Trophoblast cell (in vitro differentiated cells and primary cell): ENCODE measurements at regions not wholly inside any gene's neighbourhood (a gene's known extent, or its start where the extent isn't known, plus 50 kb on each side); places are given as distances from the start of the nearest gene placed in this dataset.

ENCODE experiments used
- DNase-seq, 2 donors: peaks; one replicate each; pipeline ENCODE4 v3.0.0-alpha.2; 2016
- H2AFZ ChIP-seq: 2 replicates; pipeline ENCODE4 v1.6.1; 2013; ENCODE audit warnings: low read length, moderate library complexity, mild to moderate bottlenecking; ENCODE audit not compliant: insufficient read depth, poor library complexity
- H2AK5ac ChIP-seq: 2 replicates; pipeline ENCODE4 v1.6.1; 2013; ENCODE audit warnings: mild to moderate bottlenecking, low read length
- H2BK120ac ChIP-seq: 2 replicates; pipeline ENCODE4 v1.6.1; 2013; ENCODE audit warnings: low read length, mild to moderate bottlenecking, moderate library complexity; ENCODE audit not compliant: insufficient read depth, poor library complexity
- H2BK12ac ChIP-seq: 2 replicates; pipeline ENCODE4 v1.6.1; 2013; ENCODE audit warnings: mild to moderate bottlenecking, low read length, moderate library complexity
- H2BK5ac ChIP-seq: 2 replicates; pipeline ENCODE4 v1.6.1; 2013; ENCODE audit warnings: low read length, low read depth, moderate library complexity, mild to moderate bottlenecking; ENCODE audit not compliant: poor library complexity
- H3K14ac ChIP-seq: 2 replicates; pipeline ENCODE4 v1.6.1; 2013; ENCODE audit warnings: mild to moderate bottlenecking, low read length
- H3K18ac ChIP-seq: 2 replicates; pipeline ENCODE4 v1.6.1; 2013; ENCODE audit warnings: mild to moderate bottlenecking, low read length
- H3K23ac ChIP-seq: 2 replicates; pipeline ENCODE4 v1.6.1; 2013; ENCODE audit warnings: low read length
- H3K27ac ChIP-seq: 2 replicates; pipeline ENCODE4 v1.5.1; 2013; ENCODE audit warnings: low read depth, mild to moderate bottlenecking, inconsistent platforms, low read length, moderate library complexity
- H3K27me3 ChIP-seq: 2 replicates; pipeline ENCODE4 v1.6.1; 2013; ENCODE audit warnings: inconsistent platforms, mild to moderate bottlenecking, low read length, moderate library complexity; ENCODE audit not compliant: insufficient read depth
- H3K36me3 ChIP-seq, 2 experiments: 1 replicate in 1 of 2; 2 replicates in 1 of 2; pipeline ENCODE4 v1.6.1; 2013; ENCODE audit warnings: low read length in 2 of 2, mild to moderate bottlenecking in 2 of 2, moderate library complexity in 1 of 2; ENCODE audit not compliant: insufficient read depth in 2 of 2, control insufficient read depth in 1 of 2
- H3K4ac ChIP-seq: 2 replicates; pipeline ENCODE4 v1.6.1; 2013; ENCODE audit warnings: low read depth, mild to moderate bottlenecking, low read length, moderate library complexity
- H3K4me1 ChIP-seq, 2 experiments: 1 replicate in 1 of 2; 2 replicates in 1 of 2; pipeline ENCODE4 v1.6.1; 2013; ENCODE audit warnings: low read length in 2 of 2, mild to moderate bottlenecking in 2 of 2, moderate library complexity in 1 of 2; ENCODE audit not compliant: insufficient read depth in 2 of 2, control insufficient read depth in 1 of 2
- H3K4me2 ChIP-seq: 2 replicates; pipeline ENCODE4 v1.6.1; 2013; ENCODE audit warnings: inconsistent platforms, mild to moderate bottlenecking, low read length, moderate library complexity
- H3K4me3 ChIP-seq: 2 replicates; pipeline ENCODE4 v1.5.1; 2013; ENCODE audit warnings: mild to moderate bottlenecking, low read depth, low read length, inconsistent platforms
- H3K79me1 ChIP-seq: one replicate; pipeline ENCODE4 v1.6.1; 2013; ENCODE audit warnings: low read length
- H3K79me2 ChIP-seq: 2 replicates; pipeline ENCODE4 v1.6.1; 2013; ENCODE audit warnings: low read length, mild to moderate bottlenecking; ENCODE audit not compliant: control insufficient read depth, insufficient read depth, poor library complexity
- H3K9ac ChIP-seq: 2 replicates; pipeline ENCODE4 v1.6.1; 2013; ENCODE audit warnings: mild to moderate bottlenecking, low read length
- H3K9me3 ChIP-seq: 2 replicates; pipeline ENCODE4 v1.6.1; 2013; ENCODE audit warnings: low read depth, mild to moderate bottlenecking, control low read depth, inconsistent platforms, low read length; ENCODE audit not compliant: insufficient read depth
- H4K12ac ChIP-seq: 2 replicates; pipeline ENCODE4 v1.6.1; 2013; ENCODE audit warnings: low read depth, mild to moderate bottlenecking, low read length, moderate library complexity
- H4K8ac ChIP-seq: 2 replicates; pipeline ENCODE4 v1.6.1; 2013; ENCODE audit warnings: low read depth, mild to moderate bottlenecking, low read length, moderate library complexity
- H4K91ac ChIP-seq: one replicate; pipeline ENCODE4 v1.6.1; 2013; ENCODE audit warnings: low read depth, mild to moderate bottlenecking, low read length, moderate library complexity
- WGBS: extraction: QIAGEN DNeasy Blood & Tissue Kit; methylation state at CpG from one replicate; pipeline ENCODE4 v1.1.7; 2013; ENCODE audit warnings: missing lambda C conversion rate; ENCODE audit not compliant: insufficient read length, insufficient coverage; ENCODE audit errors: extremely low coverage; 5-methylcytosine and 5-hydroxymethylcytosine counted together

- no peak for DNase-seq
- Histone ChIP-seq H3K4me1 (no peaks in the 10 kb centered on the region), H3K9ac (no peak overlapping the region), H4K8ac (no peak overlapping the region), H3K14ac (no peak overlapping the region), H3K9me3 (no peaks in the 10 kb centered on the region), H2AFZ (no peak overlapping the region), H3K4ac (no peak overlapping the region), H3K79me2 (no peaks in the 10 kb centered on the region), H3K4me2 (no peak overlapping the region), H3K27me3 (no peaks in the 10 kb centered on the region), H2BK12ac (no peak overlapping the region), H2BK120ac (no peak overlapping the region), H4K91ac (no peak overlapping the region), H3K18ac (no peak overlapping the region), H2AK5ac (no peak overlapping the region), H3K4me3 (no peak overlapping the region), H3K27ac (no peak overlapping the region), H3K79me1 (no peaks in the 10 kb centered on the region), H2BK5ac (no peak overlapping the region), H4K12ac (no peak overlapping the region), H3K36me3 (no peaks in the 10 kb centered on the region), H3K23ac (no peak overlapping the region)
- WGBS, result no CpG with 5 or more reads among the region's 11 CpGs
These were observed 267.8 kb upstream of the CLINT1 start for GRCh38 chr5:158126442-158127405.

GRCh38 chr5:158124606-158125316 is 265.8 kb upstream of the CLINT1 start:
- H3K4ac ChIP-seq, result no peak overlapping the region

GRCh38 chr5:158123595-158123994 is 264.6 kb upstream of the CLINT1 start:
- Histone ChIP-seq H3K9me3 (no peaks in the 10 kb centered on the region), H3K14ac (no peak overlapping the region), H3K23ac (no peak overlapping the region), H2BK12ac (no peak overlapping the region), H3K79me2 (no peaks in the 10 kb centered on the region), H3K4me1 (no peaks in the 10 kb centered on the region), H3K4ac (no peak overlapping the region), H3K9ac (no peak overlapping the region), H3K79me1 (no peaks in the 10 kb centered on the region), H2BK5ac (no peak overlapping the region), H3K36me3 (no peaks in the 10 kb centered on the region), H3K4me2 (no peak overlapping the region), H4K12ac (no peak overlapping the region), H3K18ac (no peak overlapping the region), H3K4me3 (no peak overlapping the region), H4K8ac (no peak overlapping the region), H4K91ac (no peak overlapping the region), H3K27ac (no peak overlapping the region), H2AK5ac (no peak overlapping the region), H2BK120ac (no peak overlapping the region), H3K27me3 (no peaks in the 10 kb centered on the region), H2AFZ (no peak overlapping the region)
- WGBS, result no CpG with 5 or more reads among the region's 3 CpGs
- DNase-seq, result no peak

More at GRCh38 chr5:158124606-158125316, 265.8 kb upstream of the CLINT1 start:
- Histone ChIP-seq H4K8ac (no peak overlapping the region), H3K36me3 (no peaks in the 10 kb centered on the region), H2BK5ac (no peak overlapping the region), H3K27ac (no peak overlapping the region), H3K4me3 (no peak overlapping the region), H2AK5ac (no peak overlapping the region), H3K4me2 (no peak overlapping the region), H3K9me3 (no peaks in the 10 kb centered on the region), H3K14ac (no peak overlapping the region), H2BK120ac (no peak overlapping the region), H2BK12ac (no peak overlapping the region), H3K9ac (no peak overlapping the region), H4K12ac (no peak overlapping the region), H3K4me1 (no peaks in the 10 kb centered on the region), H2AFZ (no peak overlapping the region), H4K91ac (no peak overlapping the region), H3K79me2 (no peaks in the 10 kb centered on the region), H3K23ac (no peak overlapping the region), H3K18ac (no peak overlapping the region), H3K79me1 (no peaks in the 10 kb centered on the region), H3K27me3 (no peaks in the 10 kb centered on the region)
- DNase-seq, result no peak
- no CpG with 5 or more reads among the region's 3 CpGs for WGBS

GRCh38 chr5:158121678-158122077 is 262.7 kb upstream of the CLINT1 start:
- Histone ChIP-seq H3K9ac (no peak overlapping the region), H2BK12ac (no peak overlapping the region), H3K4me1 (no peaks in the 10 kb centered on the region)

More at GRCh38 chr5:158121678-158122077, 262.7 kb upstream of the CLINT1 start:
- Histone ChIP-seq H3K27me3 (no peaks in the 10 kb centered on the region), H4K12ac (no peak overlapping the region), H3K18ac (no peak overlapping the region), H3K79me2 (no peaks in the 10 kb centered on the region), H3K27ac (no peak overlapping the region), H2AK5ac (no peak overlapping the region), H3K23ac (no peak overlapping the region), H4K8ac (no peak overlapping the region), H3K4ac (no peak overlapping the region), H3K4me2 (no peak overlapping the region), H3K9me3 (no peaks in the 10 kb centered on the region), H4K91ac (no peak overlapping the region), H3K14ac (no peak overlapping the region), H3K36me3 (no peaks in the 10 kb centered on the region), H3K4me3 (no peak overlapping the region), H3K79me1 (no peaks in the 10 kb centered on the region), H2BK5ac (no peak overlapping the region), H2AFZ (no peak overlapping the region), H2BK120ac (no peak overlapping the region)
- WGBS, result no CpG with 5 or more reads among the region's 1 CpG
- DNase-seq, result no peak
